HG02678 (cell line): ENCODE measurements at regions not wholly inside any gene's neighbourhood (a gene's known extent, or its start where the extent isn't known, plus 50 kb on each side); places are given as distances from the start of the nearest gene placed in this dataset.
"Not testable (repeated sequence)": the region's sequence is repeated elsewhere in the genome, so short reads cannot be mapped to it uniquely, and the experiment has no call there.

Source experiments
- ATAC-seq: cut with Tn5 transposase; IDR thresholded peaks from one replicate; pipeline ENCODE4 v1.9.1; 2021; ENCODE audit warnings: mild to moderate bottlenecking, moderate library complexity; ENCODE audit not compliant: unreplicated experiment

DNA sequence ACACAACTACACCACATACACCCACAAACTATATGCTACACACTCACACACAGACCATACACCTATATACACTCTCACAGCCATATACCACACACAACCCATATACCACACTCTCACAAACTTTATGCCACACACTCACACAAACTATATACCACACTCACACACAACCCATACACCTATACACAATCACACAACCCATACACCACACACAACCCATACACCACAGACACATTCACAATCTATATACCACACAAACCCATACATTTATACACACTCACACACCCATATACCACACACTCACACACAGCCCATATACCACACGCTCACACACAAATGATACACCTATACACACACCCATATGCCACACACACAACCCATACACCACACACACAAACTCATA, 163.3 kb downstream of the TMEM121 start:
- ATAC-seq: no peak

DNA sequence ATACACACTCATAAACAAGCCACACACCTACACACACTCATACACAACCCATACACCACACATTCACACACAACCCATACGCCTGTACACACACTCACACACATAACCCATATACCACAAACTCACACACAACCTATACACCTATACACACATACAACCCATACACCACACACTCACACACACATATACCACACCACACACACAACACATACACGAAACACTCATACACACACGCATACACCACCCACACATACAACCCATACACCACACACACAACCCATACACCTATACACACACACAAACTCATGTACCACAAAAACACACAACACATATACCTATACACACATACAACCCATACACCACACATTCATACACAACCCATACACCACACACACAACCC, 164.3 kb downstream of the TMEM121 start:
- ATAC-seq: no peak

DNA sequence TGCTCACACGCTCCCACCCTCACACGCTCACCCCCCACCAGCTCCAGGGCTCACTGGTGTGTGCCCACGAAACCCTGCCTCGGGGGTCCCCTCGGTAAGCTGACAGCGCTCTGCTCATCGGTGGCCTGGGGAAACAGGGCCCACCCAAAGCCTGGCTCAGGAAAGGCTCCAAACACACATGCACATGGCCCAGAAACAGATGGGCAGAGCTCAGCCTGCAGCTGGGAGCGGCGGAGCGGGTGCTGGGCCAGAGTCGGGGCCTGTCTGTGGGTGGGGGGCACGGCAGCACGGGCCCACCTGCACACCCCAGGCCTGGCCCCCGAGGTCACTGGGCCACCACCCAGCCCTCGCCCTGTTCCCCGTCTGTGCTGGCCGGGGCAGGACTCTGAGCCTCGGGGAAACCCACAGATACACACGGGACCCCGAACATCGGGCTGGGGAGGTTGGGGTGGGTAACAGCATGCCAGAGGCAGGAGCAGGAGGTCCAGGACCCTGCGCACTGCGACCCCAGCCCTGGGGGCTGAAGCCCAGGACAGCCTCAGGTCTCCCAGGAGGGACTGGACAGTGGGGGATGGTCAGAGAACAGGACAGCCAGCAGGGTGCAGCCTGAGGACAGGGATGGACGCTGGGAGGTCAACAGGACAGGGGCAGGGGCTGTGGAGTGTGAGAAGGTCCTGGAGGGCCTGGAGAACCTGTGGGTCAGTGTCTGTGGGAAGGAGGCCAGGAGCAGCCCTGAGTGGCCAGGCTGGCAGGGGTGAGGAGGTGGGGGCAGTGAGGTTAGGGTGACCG, 165.1 kb downstream of the TMEM121 start:
- ATAC-seq: not testable (repeated sequence)

DNA sequence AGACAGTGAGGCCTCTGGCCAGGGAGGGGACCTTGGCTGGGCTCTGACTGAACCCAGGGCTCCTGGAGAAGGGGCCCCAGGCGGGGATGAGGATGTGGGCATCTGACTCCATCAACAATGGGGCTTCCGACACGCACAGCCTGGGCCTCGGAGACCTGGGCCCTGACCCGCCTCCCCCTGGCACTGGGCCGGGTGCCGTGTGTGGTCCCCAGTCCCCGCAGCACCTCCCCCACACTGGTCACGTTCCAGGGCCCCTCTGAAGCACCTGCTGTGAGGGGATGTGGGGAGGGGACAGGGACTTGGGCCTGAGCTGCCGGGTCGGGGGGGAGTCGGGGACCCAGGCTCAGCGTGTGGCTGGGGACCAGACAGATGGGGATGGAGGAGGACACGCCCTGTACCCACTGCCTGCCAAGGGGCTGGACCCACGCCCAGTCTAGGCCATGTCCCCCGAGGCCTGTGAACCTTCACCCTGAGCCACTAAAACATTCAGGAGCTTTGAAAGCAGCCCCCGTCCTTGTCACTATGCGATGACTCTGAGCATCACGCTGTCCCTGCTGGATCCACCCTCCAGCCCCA, 165.8 kb downstream of the TMEM121 start:
- not testable (repeated sequence) for ATAC-seq

DNA sequence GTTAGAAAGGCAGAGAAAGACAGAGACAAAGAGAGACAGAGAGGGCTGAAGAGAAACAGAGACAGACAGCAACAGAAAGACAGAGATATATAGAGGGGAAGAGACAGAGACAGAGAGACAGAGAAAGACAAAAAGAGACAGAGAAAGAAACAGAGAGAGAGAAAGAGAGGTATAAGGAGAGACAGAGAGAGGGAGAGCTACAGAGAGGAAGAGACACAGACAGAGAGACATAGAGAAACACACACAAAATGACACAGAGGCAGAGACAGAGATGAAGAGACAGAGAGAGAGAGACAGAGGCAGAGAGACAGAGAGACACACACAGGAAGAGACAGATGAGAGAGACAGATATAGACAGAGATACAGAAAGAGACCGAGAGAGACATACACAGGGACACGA, 168.6 kb downstream of the TMEM121 start:
- ATAC-seq: no peak

DNA sequence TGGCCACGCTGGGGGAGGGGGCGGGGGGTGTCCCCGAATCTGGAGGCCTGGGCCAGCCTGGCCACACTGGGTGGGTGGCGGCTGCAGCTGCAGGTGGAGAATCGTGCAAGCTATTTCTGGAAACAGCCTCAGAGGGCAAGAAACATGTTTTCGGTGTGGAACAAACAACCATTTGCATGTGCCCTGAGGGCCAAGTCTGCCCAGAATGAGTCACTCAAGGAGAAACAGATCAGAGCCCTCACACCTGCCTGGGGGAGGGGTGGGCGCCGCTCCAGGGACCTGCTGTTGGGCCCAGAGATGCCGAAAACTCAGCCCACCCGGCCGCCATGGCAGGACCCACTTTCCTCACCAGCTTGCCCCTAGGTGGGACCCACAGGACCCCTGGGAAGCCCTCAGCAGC, 170.0 kb downstream of the TMEM121 start:
- peak; percentile 44 for ATAC-seq

DNA sequence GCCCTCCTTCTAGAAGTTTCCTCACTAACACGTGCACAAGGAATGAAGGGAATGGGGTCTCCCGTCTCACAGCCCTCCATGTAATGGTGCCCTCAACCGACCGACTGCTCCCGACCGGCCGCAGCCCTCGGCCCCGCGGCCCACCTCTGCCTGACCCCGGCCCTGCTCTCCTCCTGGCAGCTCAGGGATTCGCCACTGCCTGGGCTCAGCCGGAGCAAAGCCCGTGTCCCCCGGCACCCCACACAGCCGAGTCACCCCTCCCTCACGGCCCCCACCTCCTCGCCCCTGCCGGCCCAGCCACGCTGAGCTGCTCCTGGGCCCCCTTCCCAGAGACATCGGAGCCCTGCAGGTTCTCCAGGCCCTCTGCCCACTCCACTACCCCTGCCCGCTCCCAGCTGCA, 171.0 kb downstream of the TMEM121 start:
- not testable (repeated sequence) for ATAC-seq

DNA sequence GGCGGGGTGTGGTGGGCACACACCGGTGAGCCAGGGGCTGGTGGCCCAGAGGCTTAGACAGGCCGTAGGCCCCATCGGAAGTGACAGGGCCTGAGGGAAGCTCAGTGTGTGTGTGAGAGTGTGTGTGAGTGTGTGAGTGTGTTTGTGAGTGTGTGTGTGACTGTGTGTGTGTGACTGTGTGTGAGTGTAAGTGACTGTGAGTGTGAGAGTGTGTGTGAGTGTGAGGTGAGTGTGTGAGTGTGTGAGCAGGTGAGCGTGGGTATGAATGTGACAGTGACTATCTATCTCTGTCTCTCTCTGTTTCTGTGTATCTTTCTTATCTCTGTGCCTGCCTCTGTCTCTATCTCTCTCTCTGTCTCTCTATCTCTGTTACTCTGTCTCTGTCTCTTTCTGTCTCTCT, 171.6 kb downstream of the TMEM121 start:
- not testable (repeated sequence) for ATAC-seq

DNA sequence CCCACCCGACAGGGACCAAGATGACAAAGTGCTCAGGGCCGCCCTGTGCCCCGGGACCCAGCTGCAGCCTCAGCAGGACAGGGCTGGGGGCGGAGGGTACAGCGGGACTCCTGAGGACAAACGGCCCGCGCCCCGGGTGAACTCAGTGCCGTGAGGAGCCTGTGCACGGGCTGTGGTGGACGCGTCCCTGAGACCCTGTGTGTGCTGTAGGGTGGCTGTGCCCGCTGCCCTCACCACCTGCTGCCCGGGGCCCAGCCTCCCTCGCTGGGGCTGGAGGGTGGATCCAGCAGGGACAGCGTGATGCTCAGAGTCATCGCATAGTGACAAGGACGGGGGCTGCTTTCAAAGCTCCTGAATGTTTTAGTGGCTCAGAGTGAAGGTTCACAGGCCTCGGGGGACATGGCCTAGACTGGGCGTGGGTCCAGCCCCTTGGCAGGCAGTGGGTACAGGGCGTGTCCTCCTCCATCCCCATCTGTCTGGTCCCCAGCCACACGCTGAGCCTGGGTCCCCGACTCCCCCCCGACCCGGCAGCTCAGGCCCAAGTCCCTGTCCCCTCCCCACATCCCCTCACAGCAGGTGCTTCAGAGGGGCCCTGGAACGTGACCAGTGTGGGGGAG, 172.7 kb downstream of the TMEM121 start:
- ATAC-seq: peak; percentile 32

DNA sequence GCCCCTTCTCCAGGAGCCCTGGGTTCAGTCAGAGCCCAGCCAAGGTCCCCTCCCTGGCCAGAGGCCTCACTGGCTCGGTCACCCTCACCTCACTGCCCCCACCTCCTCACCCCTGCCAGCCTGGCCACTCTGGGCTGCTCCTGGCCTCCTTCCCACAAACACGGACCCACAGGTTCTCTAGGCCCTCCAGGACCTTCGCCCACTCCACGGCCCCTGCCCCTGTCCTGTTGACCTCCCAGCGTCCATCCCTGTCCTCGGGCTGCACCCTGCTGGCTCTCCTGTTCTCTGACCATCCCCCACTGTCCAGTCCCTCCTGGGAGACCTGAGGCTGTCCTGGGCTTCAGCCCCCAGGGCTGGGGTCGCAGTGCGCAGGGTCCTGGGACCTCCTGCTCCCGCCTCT, 173.3 kb downstream of the TMEM121 start:
- ATAC-seq: not testable (repeated sequence)

DNA sequence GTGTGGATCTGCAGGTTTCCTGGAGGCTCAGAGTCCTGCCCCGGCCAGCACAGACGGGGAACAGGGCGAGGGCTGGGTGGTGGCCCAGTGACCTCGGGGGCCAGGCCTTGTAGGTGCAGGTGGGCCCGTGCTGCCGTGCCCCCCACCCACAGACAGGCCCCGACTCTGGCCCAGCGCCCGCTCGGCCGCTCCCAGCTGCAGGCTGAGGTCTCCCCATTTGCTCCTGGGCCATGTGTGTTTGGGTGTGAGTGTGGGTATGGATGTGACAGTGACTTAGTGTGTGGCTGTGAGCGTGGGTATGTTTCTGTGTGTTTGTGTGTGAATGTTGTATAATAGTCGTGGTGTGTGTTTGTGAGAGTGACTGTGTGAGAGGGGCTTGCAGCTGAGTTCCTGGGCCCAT, 173.8 kb downstream of the TMEM121 start:
- not testable (repeated sequence) for ATAC-seq

DNA sequence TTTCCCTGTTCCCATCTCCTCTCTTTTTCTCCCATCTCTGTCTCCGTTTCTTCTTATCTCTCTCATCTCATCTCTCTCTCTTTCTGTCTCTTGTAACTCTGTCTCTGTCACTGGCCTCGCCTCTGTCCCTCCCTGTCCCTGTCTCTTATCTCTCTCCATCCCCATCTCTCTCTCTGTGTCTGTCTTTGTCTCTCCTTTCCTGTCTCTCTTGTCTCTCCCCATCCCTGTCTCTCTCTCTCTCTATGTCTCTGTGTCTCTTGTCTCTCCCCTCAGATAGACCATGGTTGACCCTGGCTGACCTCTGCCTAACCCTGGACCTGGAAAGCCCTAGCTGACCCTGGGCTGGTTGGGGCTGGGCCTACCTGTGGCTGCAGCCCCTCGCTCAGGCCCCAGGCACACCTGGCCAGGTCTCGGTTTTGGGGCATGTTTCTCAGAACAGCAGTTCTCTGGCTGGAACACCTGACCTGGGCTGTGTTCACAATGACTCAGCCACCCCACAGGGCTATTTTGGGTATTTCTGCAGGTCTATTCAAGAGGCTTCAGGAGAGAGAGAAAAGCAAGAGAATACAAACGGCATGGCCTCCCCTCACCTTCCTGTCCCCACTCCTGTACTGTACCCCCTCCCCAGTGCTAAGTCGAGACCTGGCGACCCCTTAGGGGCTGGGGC, 174.4 kb downstream of the TMEM121 start:
- peak; percentile 30 for ATAC-seq

DNA sequence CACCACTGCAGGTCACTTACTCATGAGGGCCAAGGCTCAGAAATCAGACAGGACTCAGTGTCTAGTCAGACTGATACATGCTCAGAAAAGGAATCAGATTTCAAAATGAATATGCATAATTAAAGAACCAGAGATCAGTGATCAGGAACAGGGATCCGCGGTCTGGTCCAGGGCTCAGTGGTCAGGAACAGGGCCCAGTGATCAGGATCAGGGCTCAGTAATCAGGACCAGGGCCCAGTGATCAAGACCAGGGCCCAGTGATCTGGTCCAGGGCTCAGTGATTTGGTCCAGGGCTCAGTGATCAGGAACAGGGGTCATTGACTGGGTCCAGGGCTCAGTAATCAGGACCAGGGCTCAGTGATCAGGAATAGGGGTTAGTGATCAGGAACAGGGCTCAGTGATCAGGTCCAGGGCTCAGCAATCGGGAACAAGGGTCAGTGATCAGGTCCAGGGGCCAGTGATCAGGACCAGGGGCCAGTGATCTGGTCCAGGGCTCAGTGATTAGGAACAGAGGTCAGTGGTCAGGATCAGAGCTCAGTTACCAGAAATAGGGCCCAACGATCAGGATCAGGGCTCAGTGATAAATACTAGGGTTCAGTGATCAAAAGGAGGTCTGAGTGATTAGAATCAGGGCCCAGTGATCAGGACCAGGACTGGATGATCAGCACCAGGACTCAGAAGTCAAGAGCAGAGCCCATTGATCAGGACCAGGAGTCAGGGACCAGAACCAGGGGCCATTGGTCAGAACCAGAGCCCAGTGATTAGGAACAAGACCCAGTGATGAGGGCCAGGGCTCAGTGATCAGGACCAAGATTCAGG, 175.3 kb downstream of the TMEM121 start:
- no peak for ATAC-seq

DNA sequence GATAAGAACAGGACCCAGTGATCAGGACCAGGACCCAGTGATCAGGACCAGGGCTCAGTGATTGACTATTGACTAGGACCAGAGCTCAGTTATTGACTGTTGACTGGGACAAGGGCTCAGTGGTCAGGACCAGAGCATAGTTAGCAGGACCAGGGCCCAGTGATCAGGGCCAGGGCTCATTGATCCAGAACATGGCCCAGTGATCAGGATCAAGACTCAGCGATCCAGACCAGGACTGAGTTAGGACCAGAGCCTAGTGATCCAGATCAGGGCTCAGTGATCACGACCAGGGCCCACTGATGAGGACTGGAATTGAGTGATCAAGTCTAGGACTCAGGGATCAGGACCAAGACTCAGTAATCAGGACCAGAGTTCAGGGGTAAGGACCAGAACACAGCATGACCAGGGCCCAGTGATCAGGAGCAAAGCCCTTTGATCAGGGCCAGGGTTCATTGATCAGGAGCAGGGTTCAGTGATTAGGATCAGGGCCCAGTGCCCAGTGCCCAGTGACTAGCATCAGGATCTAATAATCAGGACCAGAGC, 176.0 kb downstream of the TMEM121 start:
- ATAC-seq: no peak

DNA sequence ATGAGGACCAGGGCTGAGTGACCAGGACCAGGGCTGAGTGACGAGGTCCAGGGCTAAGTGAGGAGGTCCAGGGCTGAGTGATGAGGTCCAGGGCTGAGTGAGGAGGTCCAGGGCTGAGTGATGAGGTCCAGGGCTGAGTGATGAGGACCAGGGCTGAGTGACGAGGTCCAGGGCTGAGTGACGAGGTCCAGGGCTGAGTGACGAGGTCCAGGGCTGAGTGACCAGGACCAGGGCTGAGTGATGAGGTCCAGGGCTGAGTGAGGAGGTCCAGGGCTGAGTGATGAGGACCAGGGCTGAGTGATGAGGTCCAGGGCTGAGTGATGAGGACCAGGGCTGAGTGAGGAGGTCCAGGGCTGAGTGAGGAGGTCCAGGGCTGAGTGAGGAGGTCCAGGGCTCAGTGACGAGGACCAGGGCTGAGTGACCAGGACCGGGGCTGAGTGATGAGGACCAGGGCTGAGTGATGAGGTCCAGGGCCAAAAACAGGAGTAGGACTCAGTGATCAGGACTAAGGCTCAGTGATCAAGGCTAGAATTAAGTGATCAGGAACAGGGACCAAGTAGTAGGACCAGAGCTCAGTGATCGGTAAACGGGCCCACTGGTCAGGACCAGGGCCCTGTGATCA, 176.8 kb downstream of the TMEM121 start:
- not testable (repeated sequence) for ATAC-seq

DNA sequence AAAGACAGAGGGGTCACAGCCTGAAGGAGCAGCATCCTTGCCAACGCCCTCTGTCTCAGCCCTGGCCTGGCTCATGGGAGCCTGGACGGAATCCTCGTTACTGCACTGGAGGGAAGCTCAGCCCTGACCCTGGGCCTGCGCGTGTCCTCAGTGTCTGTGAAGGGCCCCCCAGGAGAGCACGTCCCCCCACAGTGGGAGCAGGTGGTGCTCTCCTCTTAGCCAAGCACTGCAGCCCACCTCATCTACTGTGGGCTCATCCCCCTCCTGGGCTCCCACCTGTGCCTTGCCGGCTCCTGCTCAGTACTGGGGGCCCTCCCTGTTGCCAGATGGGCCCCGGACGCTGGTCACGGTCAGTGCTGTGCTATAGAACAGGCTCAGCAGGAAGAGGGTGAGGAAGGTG, 177.7 kb downstream of the TMEM121 start:
- not testable (repeated sequence) for ATAC-seq

DNA sequence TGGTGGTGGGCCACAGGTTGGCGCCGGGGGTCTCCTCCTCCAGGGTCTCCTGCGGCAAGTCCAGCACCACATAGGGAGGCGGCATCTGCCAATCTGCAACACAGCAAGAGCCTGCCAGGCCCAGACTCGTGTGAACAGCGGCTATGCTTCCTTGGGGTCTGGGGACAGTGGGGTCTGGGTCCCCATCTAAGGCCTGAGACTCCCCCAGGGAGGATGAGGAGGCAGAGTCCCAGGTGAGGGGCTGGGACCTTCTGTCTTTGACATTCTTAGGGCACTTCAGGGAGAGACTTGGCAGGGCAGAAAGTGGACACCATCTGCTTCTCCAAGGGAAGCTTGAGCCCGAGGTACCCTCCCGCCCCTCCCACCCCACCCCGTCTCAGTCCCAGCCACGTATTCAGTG, 178.1 kb downstream of the TMEM121 start:
- ATAC-seq: not testable (repeated sequence)

DNA sequence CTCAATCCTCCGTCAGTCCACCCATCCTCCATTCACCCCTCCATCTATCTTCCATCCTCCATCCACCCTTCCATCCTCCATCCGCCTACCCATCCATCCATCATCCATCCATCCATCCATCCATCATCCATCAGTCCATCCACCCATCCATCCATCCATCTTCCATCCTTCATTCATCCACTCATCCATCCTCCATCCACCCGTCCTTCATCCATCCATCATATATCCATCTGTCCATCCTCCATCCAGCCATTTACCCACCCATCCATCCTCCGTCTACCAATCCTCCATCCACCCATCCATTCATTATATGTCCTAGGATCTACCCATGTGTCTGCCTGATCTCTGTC, 179.1 kb downstream of the TMEM121 start:
- ATAC-seq: not testable (repeated sequence)

DNA sequence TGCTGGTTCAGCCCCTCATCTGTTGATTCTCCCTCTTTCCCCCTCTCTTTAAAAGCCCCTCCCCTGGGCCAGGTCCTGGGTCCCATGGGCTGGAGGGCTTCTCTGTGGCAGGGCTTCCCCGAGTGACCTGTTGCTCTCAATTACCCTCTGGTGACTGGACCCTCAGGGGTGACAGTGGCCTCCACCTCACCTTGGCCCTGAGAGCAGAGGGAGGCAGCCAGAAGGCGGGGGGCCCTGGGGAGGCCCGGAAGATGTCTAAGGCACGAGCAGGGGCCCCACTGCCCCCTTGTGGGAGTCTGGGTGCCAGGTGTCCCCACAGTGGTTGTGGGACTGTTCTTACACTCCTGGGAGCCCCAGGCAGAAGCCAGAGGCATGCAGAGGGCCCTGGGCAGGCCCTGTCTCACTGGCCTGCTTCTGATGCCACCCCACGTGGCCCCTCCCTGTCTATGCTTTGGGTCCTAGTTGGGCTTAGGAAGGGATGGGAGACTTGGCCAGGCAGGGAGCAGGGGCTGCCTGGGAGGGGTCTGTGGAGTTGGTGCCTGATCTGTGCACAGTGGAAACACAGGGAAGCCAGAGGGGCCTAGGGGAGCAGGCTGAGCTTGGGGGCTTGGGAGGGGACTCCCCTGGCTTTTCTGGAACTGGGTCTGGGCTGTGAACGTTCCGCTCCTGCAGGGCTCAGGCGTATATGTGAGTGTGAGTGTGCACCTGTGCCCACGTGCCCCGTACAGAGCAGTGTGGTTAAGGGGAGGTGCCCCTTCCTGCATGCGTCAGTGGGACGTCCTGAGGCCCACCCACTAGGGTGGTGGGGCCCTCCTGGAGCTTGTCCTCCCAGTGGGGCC, 179.7 kb downstream of the TMEM121 start:
- peak; percentile 40 for ATAC-seq
